22Rv1 (cell line): ENCODE measurements at regions not wholly inside any gene's neighbourhood (a gene's known extent, or its start where the extent isn't known, plus 50 kb on each side); places are given as distances from the start of the nearest gene placed in this dataset.

Experiments
- CTCF ChIP-seq: fragments of 450-650 bp; IDR thresholded peaks from 2 replicates; pipeline ENCODE4 v1.5.1; 2017; ENCODE audit warnings: mild to moderate bottlenecking
- ZFX ChIP-seq: fragments of 450-650 bp; IDR thresholded peaks from 2 replicates; pipeline ENCODE4 v1.6.1; 2017; ENCODE audit warnings: antibody characterized with exemption, borderline replicate concordance

GRCh38 chrX:141982296-141982695 lies 78.6 kb downstream of the MAGEC1 start:
- TF ChIP-seq CTCF (no peak), ZFX (no peak)
